A549 (cell line): ENCODE measurements at regions not wholly inside any gene's neighbourhood (a gene's known extent, or its start where the extent isn't known, plus 50 kb on each side); places are given as distances from the start of the nearest gene placed in this dataset.

Experiments used
- CBX8 ChIP-seq: fragments of 200-600 bp; sonication (generic); IDR thresholded peaks from 2 replicates; pipeline ENCODE4 v1.6.1; 2016
- CTCF ChIP-seq: fragments of >200 bp; sonication (Bioruptor Twin); formaldehyde crosslinking; IDR thresholded peaks from 3 replicates; pipeline ENCODE4 v1.5.1; 2016
- KDM1A ChIP-seq: fragments of 200-600 bp; sonication (generic); IDR thresholded peaks from 2 replicates; pipeline ENCODE4 v1.6.1; 2016; ENCODE audit warnings: low read depth, mild to moderate bottlenecking
- MAFK ChIP-seq: fragments of 450-650 bp; IDR thresholded peaks from 2 replicates; pipeline ENCODE4 v1.6.1; 2014; ENCODE audit not compliant: partially characterized antibody
- NR3C1 ChIP-seq: fragments of >200 bp; sonication (Bioruptor Twin); formaldehyde crosslinking; IDR thresholded peaks from 3 replicates; pipeline ENCODE4 v1.6.1; 2017
- PBX3 ChIP-seq: IDR thresholded peaks from 2 replicates; pipeline ENCODE4 v1.6.1; 2012
- RAD21 ChIP-seq, 2 experiments: fragments of >200 bp in 1 of 2; sonication (Bioruptor Twin) in 1 of 2; formaldehyde crosslinking in 1 of 2; IDR thresholded peaks in 1 of 2; conservative IDR thresholded peaks in 1 of 2; 2 replicates in 1 of 2; 3 replicates in 1 of 2; pipeline ENCODE4 v1.6.1; 2012 to 2018; ENCODE audit warnings: inconsistent platforms in 1 of 2

- no peak for TF ChIP-seq RAD21 (conservative IDR thresholded peaks at IDR 0.05 in 1 of 2, IDR thresholded peaks at IDR 0.05 in 1 of 2)
- TF ChIP-seq CTCF = no peak
- no peak for TF ChIP-seq KDM1A
- no peak for TF ChIP-seq CBX8
- TF ChIP-seq MAFK = no peak
- no peak for TF ChIP-seq NR3C1
- no peak for TF ChIP-seq PBX3
Observed at GRCh38 chr14:26794731-26795130, 196.9 kb upstream of the NOVA1 start.
